COLO668 (cell line): ENCODE measurements at regions not wholly inside any gene's neighbourhood (a gene's known extent, or its start where the extent isn't known, plus 50 kb on each side); places are given as distances from the start of the nearest gene placed in this dataset.

Experiments
- DNase-seq: peaks from one replicate; lab custom pipeline; 2025; ENCODE audit not compliant: unreplicated experiment; lab: John Stamatoyannopoulos, UW

- no peak for DNase-seq
Observed at GRCh38 chr17:77376795-77377709, 236.3 kb downstream of the SEC14L1 start.

GRCh38 chr17:77377710-77378235, 237.0 kb downstream of the SEC14L1 start:
- DNase-seq = no peak

GRCh38 chr17:77378318-77379064, 237.7 kb downstream of the SEC14L1 start:
- no peak for DNase-seq

- no peak for DNase-seq
Observed at GRCh38 chr17:77379065-77379428, 238.3 kb downstream of the SEC14L1 start.

- DNase-seq = no peak
Observed at GRCh38 chr17:77379832-77380231, 239.1 kb downstream of the SEC14L1 start.

GRCh38 chr17:77380395-77381184, 239.8 kb downstream of the SEC14L1 start:
- no peak for DNase-seq

- DNase-seq = no peak
Observed at GRCh38 chr17:77381185-77381700, 240.5 kb downstream of the SEC14L1 start.

- no peak for DNase-seq
Observed at GRCh38 chr17:77381731-77382130, 241.0 kb downstream of the SEC14L1 start.

GRCh38 chr17:77382356-77382911, 241.7 kb downstream of the SEC14L1 start:
- DNase-seq = no peak

GRCh38 chr17:77382966-77383612, 242.3 kb downstream of the SEC14L1 start:
- DNase-seq = no peak

GRCh38 chr17:77383613-77384608, 243.1 kb downstream of the SEC14L1 start:
- DNase-seq = no peak

- DNase-seq = no peak
Observed at GRCh38 chr17:77385750-77386501, 245.2 kb downstream of the SEC14L1 start.

- no peak for DNase-seq
Observed at GRCh38 chr17:77386502-77387192, 245.9 kb downstream of the SEC14L1 start.

- DNase-seq = no peak
Observed at GRCh38 chr17:77387891-77388290, 247.1 kb downstream of the SEC14L1 start.

GRCh38 chr17:77388384-77389306, 247.9 kb downstream of the SEC14L1 start:
- DNase-seq = no peak

GRCh38 chr17:77390870-77391269, 250.1 kb downstream of the SEC14L1 start:
- DNase-seq = no peak
